Calu3 (cell line): ENCODE measurements at regions not wholly inside any gene's neighbourhood (a gene's known extent, or its start where the extent isn't known, plus 50 kb on each side); places are given as distances from the start of the nearest gene placed in this dataset.
A peak's percentile ranks its signal among the peaks of the same experiment; 100 is the strongest.
"Not testable (repeated sequence)": the region's sequence is repeated elsewhere in the genome, so short reads cannot be mapped to it uniquely, and the experiment has no call there.

Experiments used
- BruUV-seq: library from RNA; stranded (reverse); fragments of 400-500 nt; replicated peaks from 2 replicates; lab custom pipeline; 2021; lab: Mats Ljungman, UMichigan
- CTCF ChIA-PET: fragments of 300-600 bp; sonication (Branson Sonifier 250); formaldehyde crosslinking; loops from one replicate; lab custom pipeline; 2022; ENCODE audit warnings: antibody characterized with exemption; lab: Charles Lee
- DNase-seq: peaks from one replicate; pipeline ENCODE4 v3.0.0; 2022
- H3K27ac Mint-ChIP-seq: one replicate; pipeline ENCODE4 v1.8.0; 2022; ENCODE audit warnings: mixed read lengths; ENCODE audit not compliant: unreplicated experiment
- H3K27me3 Mint-ChIP-seq: one replicate; pipeline ENCODE4 v1.8.0; 2022; ENCODE audit warnings: mixed read lengths; ENCODE audit not compliant: unreplicated experiment
- H3K36me3 Mint-ChIP-seq: one replicate; pipeline ENCODE4 v1.8.0; 2022; ENCODE audit warnings: mild to moderate bottlenecking, moderate library complexity, mixed read lengths; ENCODE audit not compliant: insufficient read depth, unreplicated experiment
- H3K4me1 Mint-ChIP-seq: one replicate; pipeline ENCODE4 v1.8.0; 2022; ENCODE audit warnings: mild to moderate bottlenecking, low read depth, mixed read lengths; ENCODE audit not compliant: unreplicated experiment
- H3K4me3 Mint-ChIP-seq: one replicate; pipeline ENCODE4 v1.8.0; 2022; ENCODE audit warnings: mild to moderate bottlenecking, low read depth, moderate library complexity, mixed read lengths; ENCODE audit not compliant: unreplicated experiment
- H3K9me3 Mint-ChIP-seq: one replicate; pipeline ENCODE4 v1.8.0; 2022; ENCODE audit warnings: low read depth, mixed read lengths; ENCODE audit not compliant: unreplicated experiment
- intact Hi-C: fragments of 100-400 bp; cut with micrococcal nuclease; formaldehyde crosslinking; loops from one replicate; pipeline ENCODE4 v1.10.0; 2022; ENCODE audit not compliant: unreplicated experiment

- CTCF ChIA-PET, H3K4me3 Mint-ChIP-seq, H3K9me3 Mint-ChIP-seq, H3K27me3 Mint-ChIP-seq, H3K27ac Mint-ChIP-seq, H3K36me3 Mint-ChIP-seq, DNase-seq, intact Hi-C loops, BruUV-seq, H3K4me1 Mint-ChIP-seq: not testable (repeated sequence)
Observed at GRCh38 chr21:6034124-6034678, 4487.2 kb upstream of the TPTE start.

DNA sequence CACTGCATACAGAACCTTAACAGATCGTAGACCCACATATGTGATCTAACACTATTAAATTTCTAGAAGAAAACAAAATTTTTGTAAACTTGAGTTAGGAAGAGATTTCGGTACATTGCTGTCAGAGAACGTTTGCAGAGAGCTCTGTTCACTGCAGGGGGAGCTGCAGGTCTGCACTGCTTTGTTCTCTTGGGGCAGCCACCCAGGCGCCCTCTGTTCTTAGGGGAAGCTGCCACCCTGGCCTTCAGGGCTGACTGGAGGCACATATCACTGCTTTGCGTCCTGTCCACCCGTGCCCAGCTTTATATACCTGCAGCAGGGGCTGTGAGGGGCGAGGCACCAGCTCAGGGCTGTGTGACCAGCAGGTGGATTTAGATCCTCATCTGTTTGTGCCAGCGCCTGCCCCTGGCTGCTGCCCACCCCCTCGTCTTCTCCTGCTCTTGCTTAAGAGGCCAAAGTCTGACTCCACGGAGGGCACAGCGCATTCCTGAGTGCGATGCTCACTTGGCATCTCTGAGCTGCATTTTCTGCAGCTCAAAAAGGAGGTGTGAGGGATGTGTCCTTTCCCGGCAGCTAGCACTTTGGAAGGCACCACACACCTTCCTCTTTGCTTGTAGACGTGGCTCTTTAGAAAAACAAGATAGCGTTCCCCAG, 4486.4 kb upstream of the TPTE start:
- H3K27me3 Mint-ChIP-seq, H3K4me1 Mint-ChIP-seq, CTCF ChIA-PET, BruUV-seq, H3K9me3 Mint-ChIP-seq, H3K27ac Mint-ChIP-seq, DNase-seq, intact Hi-C loops, H3K4me3 Mint-ChIP-seq, H3K36me3 Mint-ChIP-seq: not testable (repeated sequence)

DNA sequence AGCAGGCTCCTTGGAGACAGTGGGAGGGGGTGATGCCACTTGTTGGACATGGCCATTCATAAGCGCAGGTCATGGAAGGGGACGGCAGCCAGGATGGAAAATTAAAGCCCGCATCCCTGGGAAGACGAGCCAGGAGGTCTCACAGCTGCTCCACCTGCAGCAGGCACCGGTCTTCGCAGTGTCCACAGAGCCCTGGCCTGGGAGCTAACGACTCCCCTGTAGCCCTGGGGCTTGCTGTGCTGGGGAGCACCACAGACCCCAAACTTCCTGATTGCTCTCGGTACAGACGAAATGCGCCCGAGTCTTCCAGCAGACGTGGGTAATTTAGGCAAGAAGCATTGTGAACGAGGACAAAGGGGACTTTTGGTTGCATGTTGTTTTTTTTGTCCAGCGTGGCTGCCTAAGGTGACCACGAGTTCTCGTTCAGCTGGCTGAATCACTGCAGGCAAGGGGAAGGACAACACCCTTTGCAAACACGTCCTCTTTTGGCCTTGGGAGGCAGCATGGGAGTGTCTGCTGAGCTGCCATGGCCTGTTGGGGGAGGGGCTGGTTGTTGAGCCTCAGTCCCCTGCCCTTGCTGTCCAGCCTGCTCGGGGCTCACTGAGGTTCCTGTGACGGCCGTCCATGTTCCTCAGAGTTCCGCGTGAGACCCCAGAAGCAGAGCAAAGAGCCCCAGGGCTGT, 4485.8 kb upstream of the TPTE start:
- H3K36me3 Mint-ChIP-seq, CTCF ChIA-PET, H3K9me3 Mint-ChIP-seq, intact Hi-C loops, DNase-seq, H3K4me3 Mint-ChIP-seq, H3K27ac Mint-ChIP-seq, H3K4me1 Mint-ChIP-seq, H3K27me3 Mint-ChIP-seq: not testable (repeated sequence)
- BruUV-seq, result TSS peak; percentile 89

DNA sequence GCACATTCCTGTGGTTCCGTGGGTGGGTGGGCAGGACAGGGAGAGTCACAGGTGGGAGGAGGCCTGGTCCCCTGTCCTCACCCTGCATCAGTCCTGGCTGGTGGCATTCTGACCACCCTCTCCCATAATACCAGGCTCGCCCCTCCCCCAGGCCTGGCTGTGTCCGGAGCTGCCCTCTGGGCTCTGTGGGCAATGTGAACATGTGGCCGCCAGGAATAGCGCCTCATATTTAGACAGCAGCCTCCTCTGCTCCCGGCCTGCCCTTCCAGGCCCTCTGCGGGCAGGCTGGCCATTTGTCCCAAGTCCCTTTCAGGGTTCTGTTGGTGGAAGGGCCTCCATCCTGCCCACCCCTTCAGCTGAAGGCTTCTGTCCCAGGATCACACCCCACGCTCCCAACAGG, 4482.2 kb upstream of the TPTE start:
- CTCF ChIA-PET, H3K27ac Mint-ChIP-seq, H3K9me3 Mint-ChIP-seq, H3K4me3 Mint-ChIP-seq, H3K4me1 Mint-ChIP-seq, H3K27me3 Mint-ChIP-seq, BruUV-seq, intact Hi-C loops, H3K36me3 Mint-ChIP-seq, DNase-seq: not testable (repeated sequence)

- H3K27ac Mint-ChIP-seq, intact Hi-C loops, H3K4me3 Mint-ChIP-seq, H3K27me3 Mint-ChIP-seq, H3K9me3 Mint-ChIP-seq, H3K4me1 Mint-ChIP-seq, BruUV-seq, DNase-seq, CTCF ChIA-PET, H3K36me3 Mint-ChIP-seq: not testable (repeated sequence)
Observed at GRCh38 chr21:6040095-6040494, 4481.3 kb upstream of the TPTE start.

GRCh38 chr21:6043430-6044275, 4477.7 kb upstream of the TPTE start:
- H3K27me3 Mint-ChIP-seq, BruUV-seq, H3K4me3 Mint-ChIP-seq, H3K4me1 Mint-ChIP-seq, intact Hi-C loops, H3K9me3 Mint-ChIP-seq, CTCF ChIA-PET, H3K27ac Mint-ChIP-seq, H3K36me3 Mint-ChIP-seq: not testable (repeated sequence)
- peak; percentile 0 for DNase-seq

GRCh38 chr21:6044695-6045094, 4476.7 kb upstream of the TPTE start:
- H3K9me3 Mint-ChIP-seq, H3K27me3 Mint-ChIP-seq, BruUV-seq, H3K4me1 Mint-ChIP-seq, intact Hi-C loops, H3K36me3 Mint-ChIP-seq, H3K27ac Mint-ChIP-seq, CTCF ChIA-PET, DNase-seq, H3K4me3 Mint-ChIP-seq: not testable (repeated sequence)

GRCh38 chr21:6049930-6050329, 4471.5 kb upstream of the TPTE start:
- H3K4me3 Mint-ChIP-seq, CTCF ChIA-PET, H3K36me3 Mint-ChIP-seq, DNase-seq, H3K9me3 Mint-ChIP-seq, H3K4me1 Mint-ChIP-seq, H3K27me3 Mint-ChIP-seq, intact Hi-C loops, H3K27ac Mint-ChIP-seq, BruUV-seq: not testable (repeated sequence)

DNA sequence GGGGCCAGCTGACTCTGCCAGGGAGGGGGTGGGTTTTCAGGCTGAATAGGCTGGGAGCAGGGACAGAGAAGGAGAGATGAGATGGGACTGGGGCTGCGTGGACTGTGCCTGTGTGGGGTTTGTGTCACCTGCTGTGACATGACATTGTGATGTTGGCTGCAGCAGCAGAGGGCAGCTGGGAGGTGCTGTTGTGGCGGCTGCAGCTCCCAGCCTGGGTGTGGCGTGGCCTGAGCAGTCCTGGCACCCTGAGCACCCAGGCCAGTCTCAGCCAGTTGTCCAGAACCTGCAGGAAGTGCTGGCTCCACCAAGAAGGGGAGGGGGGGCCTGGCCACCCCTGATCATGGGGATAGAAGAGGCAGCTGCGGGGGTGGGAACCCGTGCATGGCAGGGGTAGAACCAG, 4469.3 kb upstream of the TPTE start:
- BruUV-seq, H3K27ac Mint-ChIP-seq, DNase-seq, H3K4me1 Mint-ChIP-seq, CTCF ChIA-PET, H3K27me3 Mint-ChIP-seq, H3K4me3 Mint-ChIP-seq, H3K36me3 Mint-ChIP-seq, intact Hi-C loops, H3K9me3 Mint-ChIP-seq: not testable (repeated sequence)
